ENCODE measurements at regions not wholly inside any gene's neighbourhood (a gene's known extent, or its start where the extent isn't known, plus 50 kb on each side); places are given as distances from the start of the nearest gene placed in this dataset.
"Not testable (repeated sequence)": the region's sequence is repeated elsewhere in the genome, so short reads cannot be mapped to it uniquely, and the experiment has no call there.

GRCh38 chr10:60627778-60628748 lies 150.2 kb upstream of the CDK1 start:
- no peak overlapping the region for H3K4me3 ChIP-seq (ENCODE audit: low read depth, low read length)
- no peak for DNase-seq (ENCODE audit: low read depth)

DNA sequence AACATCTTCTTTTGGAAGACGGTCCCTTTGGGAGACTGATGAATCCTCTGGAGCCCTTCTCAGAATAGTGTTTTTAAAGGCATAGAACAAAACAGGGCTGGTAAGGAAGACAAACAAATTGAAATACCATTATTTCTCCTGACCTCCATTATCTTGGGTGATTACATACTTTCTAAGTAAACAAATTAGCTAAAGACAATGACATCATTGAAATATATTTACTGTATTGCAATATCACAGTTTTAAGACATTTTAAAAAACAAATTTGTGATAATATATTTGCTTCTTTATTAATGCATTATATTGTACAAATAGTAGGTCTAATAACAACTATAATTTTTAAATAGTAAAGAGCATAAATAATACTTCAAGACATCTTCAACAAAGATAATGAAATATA lies 152.2 kb upstream of the CDK1 start:
- no peak overlapping the region for H3K4me3 ChIP-seq (ENCODE audit: low read depth, low read length)
- no peak for DNase-seq (ENCODE audit: low read depth)

- no peak for DNase-seq (ENCODE audit: low read depth)
- no peak overlapping the region for H3K4me3 ChIP-seq (ENCODE audit: low read depth, low read length)
These were observed 154.7 kb upstream of the CDK1 start for GRCh38 chr10:60623627-60624026.

DNA sequence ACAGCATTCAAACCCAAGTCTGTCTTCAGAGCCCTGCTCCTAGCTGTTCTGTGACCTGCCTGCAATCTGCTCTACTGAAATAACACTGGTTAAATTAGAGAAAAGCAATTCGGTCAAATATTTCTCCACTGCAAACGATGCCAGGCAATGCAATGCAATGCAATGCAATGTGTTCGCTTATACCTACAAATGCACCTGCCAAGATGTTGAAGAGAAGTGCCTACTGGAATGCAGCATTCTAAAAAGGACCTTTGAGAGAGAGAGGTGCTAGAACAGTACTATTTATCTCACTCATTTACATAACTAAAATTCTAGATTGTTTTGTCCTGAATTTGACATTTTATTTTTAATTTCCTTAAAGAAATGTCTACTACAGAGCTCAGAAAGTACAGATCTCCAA lies 157.3 kb upstream of the CDK1 start:
- H3K4me3 ChIP-seq (ENCODE audit: low read depth, low read length) = no peak overlapping the region
- no peak for DNase-seq (ENCODE audit: low read depth)

DNA sequence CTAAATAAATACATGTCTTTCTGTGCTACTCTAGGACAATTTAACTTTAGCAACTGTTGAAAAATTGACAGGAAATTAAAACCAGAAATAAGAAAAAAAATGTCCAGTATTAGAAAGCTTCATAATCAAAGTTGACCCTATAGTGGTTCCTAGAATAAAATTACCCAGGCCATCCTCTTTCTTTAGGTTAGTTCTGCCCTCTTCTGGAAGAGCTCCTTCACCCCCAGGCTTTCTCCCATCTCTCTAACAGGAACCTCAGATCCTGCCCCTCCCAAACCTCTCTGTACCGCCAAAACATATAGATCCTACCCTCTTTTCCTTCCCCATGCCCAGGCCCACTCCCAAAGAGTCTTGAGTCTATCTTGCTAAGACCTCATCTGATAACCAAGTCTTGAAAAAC lies 159.4 kb upstream of the CDK1 start:
- DNase-seq (ENCODE audit: low read depth) = no peak
- no peak overlapping the region for H3K4me3 ChIP-seq (ENCODE audit: low read depth, low read length)

DNA sequence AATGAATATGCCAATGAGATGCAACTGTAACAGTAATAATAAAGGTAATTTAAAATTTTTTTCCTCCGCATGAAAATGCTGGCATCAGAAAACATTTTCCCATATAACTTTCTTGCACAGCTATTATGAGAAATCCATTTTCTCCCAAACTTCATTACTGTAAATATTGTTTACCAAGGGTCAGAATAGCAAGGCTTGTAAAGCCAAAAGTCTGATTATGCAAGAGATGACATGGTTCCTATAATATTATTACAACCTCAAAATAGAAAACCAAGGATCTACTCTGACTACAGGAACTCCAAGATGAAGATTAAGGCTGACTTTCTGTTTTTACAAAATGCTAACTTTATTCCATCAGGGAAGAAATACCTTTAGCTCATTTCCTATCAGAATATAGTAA lies 162.7 kb upstream of the CDK1 start:
- H3K4me3 ChIP-seq (ENCODE audit: low read depth, low read length) = no peak overlapping the region
- DNase-seq (ENCODE audit: low read depth) = no peak

DNA sequence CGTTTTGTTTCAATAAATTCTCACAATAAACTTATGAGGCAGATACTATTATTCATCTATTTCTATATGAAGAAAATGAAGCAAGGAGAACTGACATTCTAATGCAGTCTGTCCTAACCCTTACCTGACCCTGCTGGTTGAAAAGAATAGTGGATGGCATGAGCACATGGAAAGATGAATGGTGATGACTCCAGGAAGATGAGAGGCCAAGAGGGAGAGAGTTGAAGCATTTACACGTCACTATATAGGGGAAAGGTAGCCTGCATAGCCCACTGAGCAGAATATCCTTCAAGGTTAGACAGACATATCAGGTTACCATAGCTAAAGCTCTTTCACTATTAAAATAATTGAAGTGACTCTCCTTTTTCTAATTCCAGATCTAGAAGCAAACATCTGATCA lies 163.9 kb upstream of the CDK1 start:
- DNase-seq (ENCODE audit: low read depth) = no peak
- H3K4me3 ChIP-seq (ENCODE audit: low read depth, low read length) = no peak overlapping the region

GRCh38 chr10:60613434-60613833 lies 164.8 kb upstream of the CDK1 start:
- no peak for DNase-seq (ENCODE audit: low read depth)

GRCh38 chr10:60611291-60611747 lies 167.0 kb upstream of the CDK1 start:
- DNase-seq (ENCODE audit: low read depth) = peak; percentile 72
- no peak overlapping the region for H3K4me3 ChIP-seq (ENCODE audit: low read depth, low read length)

More at GRCh38 chr10:60613434-60613833, 164.8 kb upstream of the CDK1 start:
- H3K4me3 ChIP-seq (ENCODE audit: low read depth, low read length) = no peak overlapping the region

DNA sequence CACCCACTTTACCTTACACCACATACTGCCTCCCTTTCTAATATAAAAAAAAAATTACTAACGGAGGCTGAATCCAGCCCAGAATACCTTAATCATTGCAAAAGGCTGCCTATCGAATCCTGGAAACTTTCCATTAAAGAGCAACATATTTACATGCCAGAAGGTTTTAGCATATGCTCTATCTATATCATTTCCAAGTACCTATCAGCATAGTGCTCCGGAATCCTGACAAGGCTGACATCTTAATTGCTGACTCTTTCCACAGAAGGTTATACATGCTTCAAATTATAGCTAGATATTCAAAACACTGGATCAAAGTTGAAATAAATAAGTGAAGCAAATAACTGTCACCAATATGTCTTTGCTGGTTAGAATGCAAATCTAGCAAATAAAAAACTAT lies 170.9 kb upstream of the CDK1 start:
- no peak for DNase-seq (ENCODE audit: low read depth)
- H3K4me3 ChIP-seq (ENCODE audit: low read depth, low read length) = no peak overlapping the region

GRCh38 chr10:60606343-60607080 lies 171.8 kb upstream of the CDK1 start:
- peak; percentile 89 for DNase-seq (ENCODE audit: low read depth)
- no peak overlapping the region for H3K4me3 ChIP-seq (ENCODE audit: low read depth, low read length)

DNA sequence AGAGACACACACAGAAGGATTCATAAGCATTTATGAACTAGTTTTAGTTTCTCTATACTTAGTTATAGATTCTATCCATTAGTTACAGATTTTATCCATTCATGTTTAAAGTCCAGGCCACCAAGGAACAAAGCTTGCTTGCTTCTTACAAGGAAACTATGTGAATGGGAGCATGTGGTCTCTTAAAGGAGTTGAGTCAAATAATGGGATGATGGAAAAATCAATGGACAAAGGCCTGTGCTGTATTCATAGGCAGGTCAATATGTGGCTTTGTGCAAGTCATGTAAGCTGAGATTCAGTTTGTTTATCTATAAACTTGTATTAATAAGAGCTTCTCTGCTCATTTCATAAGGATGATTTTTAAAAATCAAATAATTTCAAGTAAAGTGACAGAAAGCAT lies 172.8 kb upstream of the CDK1 start:
- no peak for DNase-seq (ENCODE audit: low read depth)

GRCh38 chr10:60604342-60604741 lies 173.9 kb upstream of the CDK1 start:
- H3K4me3 ChIP-seq (ENCODE audit: low read depth, low read length) = no peak overlapping the region
- DNase-seq (ENCODE audit: low read depth) = no peak

More for the DNA sequence above, 172.8 kb upstream of the CDK1 start:
- H3K4me3 ChIP-seq (ENCODE audit: low read depth, low read length) = no peak overlapping the region

- no peak overlapping the region for H3K4me3 ChIP-seq (ENCODE audit: low read depth, low read length)
- no peak for DNase-seq (ENCODE audit: low read depth)
These were observed 180.8 kb upstream of the CDK1 start for GRCh38 chr10:60597513-60597912.

GRCh38 chr10:60595852-60596251 lies 182.4 kb upstream of the CDK1 start:
- no peak for DNase-seq (ENCODE audit: low read depth)
- H3K4me3 ChIP-seq (ENCODE audit: low read depth, low read length) = no peak overlapping the region

GRCh38 chr10:60594476-60595051 lies 183.7 kb upstream of the CDK1 start:
- DNase-seq (ENCODE audit: low read depth) = no peak

GRCh38 chr10:60591119-60591518 lies 187.2 kb upstream of the CDK1 start:
- no peak for DNase-seq (ENCODE audit: low read depth)

More at GRCh38 chr10:60594476-60595051, 183.7 kb upstream of the CDK1 start:
- no peak overlapping the region for H3K4me3 ChIP-seq (ENCODE audit: low read depth, low read length)

DNA sequence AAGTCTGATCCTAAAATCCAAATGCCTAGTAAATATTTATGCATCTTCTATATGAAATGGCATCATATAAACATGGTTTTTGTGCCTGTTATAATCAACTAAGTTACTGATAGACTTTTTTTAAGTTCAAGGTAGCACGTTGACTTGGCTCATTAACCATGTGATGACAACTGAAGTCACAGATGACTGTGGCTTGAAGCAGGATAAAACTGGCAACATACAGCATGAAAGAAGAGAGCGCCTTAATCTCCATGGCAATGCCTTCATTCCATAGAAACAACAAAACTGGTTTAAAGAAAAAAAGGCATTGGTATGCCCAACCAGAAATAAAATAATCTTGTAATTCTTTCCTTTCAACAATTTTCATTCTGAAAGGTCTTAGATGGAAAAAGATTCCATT lies 188.9 kb upstream of the CDK1 start:
- H3K4me3 ChIP-seq (ENCODE audit: low read depth, low read length) = no peak overlapping the region
- no peak for DNase-seq (ENCODE audit: low read depth)

More at GRCh38 chr10:60591119-60591518, 187.2 kb upstream of the CDK1 start:
- no peak overlapping the region for H3K4me3 ChIP-seq (ENCODE audit: low read depth, low read length)

DNA sequence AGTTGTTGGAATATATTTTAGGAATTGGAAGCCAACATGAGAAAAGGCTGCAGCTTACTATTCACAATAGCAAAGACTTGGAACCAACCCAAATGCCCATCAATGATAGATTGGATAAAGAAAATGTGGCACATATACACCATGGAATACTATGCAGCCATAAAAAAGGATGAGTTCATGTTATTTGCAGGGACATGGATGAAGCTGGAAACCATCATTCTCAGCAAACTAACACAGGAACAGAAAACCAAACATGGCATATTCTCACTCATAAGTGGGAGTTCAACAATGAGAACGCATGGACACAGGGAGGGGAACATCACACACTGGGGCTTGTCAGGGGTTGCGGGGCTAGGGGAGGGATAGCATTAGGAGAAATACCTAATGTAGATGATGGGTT lies 192.1 kb upstream of the ANK3 start:
- not testable (repeated sequence) for H3K4me3 ChIP-seq (ENCODE audit: low read depth, low read length); DNase-seq (ENCODE audit: low read depth)

DNA sequence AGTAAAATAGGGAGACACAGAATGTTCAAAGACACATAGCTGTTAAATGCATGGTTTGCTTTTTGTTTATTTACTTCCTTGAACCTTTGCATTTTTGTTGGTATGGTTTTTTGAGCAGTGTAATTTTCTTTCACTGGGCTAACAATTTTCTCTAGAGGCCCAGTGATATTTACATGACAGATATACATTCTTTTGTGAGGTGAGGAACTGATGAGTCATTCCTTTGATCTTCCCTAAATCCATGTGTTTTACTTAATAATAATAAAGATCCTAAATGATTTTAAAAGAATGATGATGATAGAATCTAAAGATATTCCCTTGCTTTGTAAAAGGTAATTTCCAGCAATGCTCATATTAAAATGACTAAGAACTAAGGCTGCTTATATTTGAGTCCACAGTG lies 188.5 kb upstream of the ANK3 start:
- DNase-seq (ENCODE audit: low read depth) = no peak
- H3K4me3 ChIP-seq (ENCODE audit: low read depth, low read length) = no peak overlapping the region

All from skeletal muscle cell (primary cell).